GM21723 (cell line): ENCODE measurements at regions not wholly inside any gene's neighbourhood (a gene's known extent, or its start where the extent isn't known, plus 50 kb on each side); places are given as distances from the start of the nearest gene placed in this dataset.
"Not testable (repeated sequence)": the region's sequence is repeated elsewhere in the genome, so short reads cannot be mapped to it uniquely, and the experiment has no call there.

Experiments used
- ATAC-seq: cut with Tn5 transposase; IDR thresholded peaks from one replicate; pipeline ENCODE4 v1.9.1; 2021; ENCODE audit warnings: mild to moderate bottlenecking, moderate library complexity; ENCODE audit not compliant: unreplicated experiment

GRCh38 chrX:1020634-1021166 is 191.7 kb downstream of the CRLF2 start:
- no peak for ATAC-seq

- not testable (repeated sequence) for ATAC-seq
Observed at GRCh38 chrX:1016926-1017325, 195.5 kb downstream of the CRLF2 start.

DNA sequence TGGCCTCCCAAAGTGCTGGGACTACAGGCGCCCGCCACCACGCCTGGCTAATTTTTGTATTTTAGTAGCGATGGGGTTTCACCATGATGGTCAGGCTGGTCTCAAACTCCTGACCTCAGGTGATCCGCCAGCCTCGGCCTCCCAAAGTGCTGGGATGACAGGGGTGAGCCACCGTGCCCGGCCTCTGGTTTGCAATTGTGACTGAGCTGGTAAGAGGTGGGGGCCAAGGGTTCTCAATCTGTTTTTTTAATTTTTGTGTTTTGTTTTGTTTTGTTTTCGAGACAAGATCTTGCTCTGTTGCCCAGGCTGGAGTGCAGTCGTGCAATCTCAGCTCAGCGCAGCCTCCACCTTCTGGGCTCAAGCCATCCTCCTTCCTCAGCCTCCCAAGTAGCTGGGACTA is 196.2 kb downstream of the CRLF2 start:
- not testable (repeated sequence) for ATAC-seq

GRCh38 chrX:1012678-1013300 is 199.7 kb downstream of the CRLF2 start:
- no peak for ATAC-seq

DNA sequence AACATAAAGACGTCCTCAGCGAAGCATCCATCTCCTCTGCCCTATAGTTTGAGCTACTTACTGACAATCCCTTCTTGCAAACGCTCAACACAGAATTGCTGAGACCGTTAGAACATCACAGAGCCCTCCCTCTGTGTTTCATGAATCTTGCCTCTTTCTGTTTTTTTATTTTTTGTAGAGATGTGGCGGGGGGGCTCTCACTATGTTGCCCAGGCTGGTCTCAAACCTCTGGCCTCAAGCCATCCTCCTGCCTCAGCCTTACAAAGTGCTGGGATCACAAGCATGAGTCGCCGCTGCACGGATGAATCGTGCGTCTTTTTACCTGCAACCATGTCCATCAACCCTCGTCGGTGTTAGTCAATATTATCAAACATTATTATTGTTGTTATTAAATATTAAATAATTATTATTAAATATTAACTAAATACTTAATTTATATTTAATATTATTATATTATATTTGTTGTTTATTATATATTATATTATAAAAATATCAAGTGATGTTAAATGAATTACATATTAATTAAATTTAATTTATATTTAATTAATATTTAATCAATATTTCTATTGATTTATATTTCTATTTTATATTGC is 200.7 kb downstream of the CRLF2 start:
- no peak for ATAC-seq

- ATAC-seq: no peak
Observed at GRCh38 chrX:1009771-1010170, 202.7 kb downstream of the CRLF2 start.

- ATAC-seq: no peak
Observed at GRCh38 chrX:1006156-1006730, 206.2 kb downstream of the CRLF2 start.

GRCh38 chrX:1002611-1003010 is 209.8 kb downstream of the CRLF2 start:
- no peak for ATAC-seq

DNA sequence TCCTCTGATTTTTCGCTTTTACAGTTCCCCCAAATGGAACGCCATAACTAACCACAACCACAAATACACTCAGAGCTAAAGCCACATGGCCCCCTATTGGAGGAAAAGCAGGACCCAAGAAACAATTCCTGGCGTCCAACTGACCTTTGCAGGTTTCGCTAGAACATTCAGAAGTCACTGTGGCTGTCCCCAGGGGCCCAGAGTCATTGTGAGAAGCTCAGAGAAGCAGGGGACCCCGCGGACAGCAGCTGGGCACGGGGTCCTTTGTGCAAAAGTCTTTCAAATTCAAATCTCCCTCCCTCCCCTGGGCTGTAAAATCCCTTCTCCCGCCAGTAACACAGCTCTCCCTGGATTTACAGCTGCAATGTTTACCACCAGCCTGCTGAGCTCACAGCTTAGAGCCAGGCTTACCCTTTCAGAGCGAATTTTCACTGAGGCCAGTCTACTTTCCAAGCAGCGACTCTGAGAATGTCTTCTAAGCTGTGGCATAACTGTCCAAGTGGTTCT is 214.8 kb downstream of the CRLF2 start:
- ATAC-seq: no peak

- no peak for ATAC-seq
Observed at GRCh38 chrX:994780-995179, 217.7 kb downstream of the CRLF2 start.

- ATAC-seq: peak; percentile 93
Observed at GRCh38 chrX:989959-990510, 222.4 kb downstream of the CRLF2 start.

GRCh38 chrX:988530-988929 is 223.9 kb downstream of the CRLF2 start:
- not testable (repeated sequence) for ATAC-seq

DNA sequence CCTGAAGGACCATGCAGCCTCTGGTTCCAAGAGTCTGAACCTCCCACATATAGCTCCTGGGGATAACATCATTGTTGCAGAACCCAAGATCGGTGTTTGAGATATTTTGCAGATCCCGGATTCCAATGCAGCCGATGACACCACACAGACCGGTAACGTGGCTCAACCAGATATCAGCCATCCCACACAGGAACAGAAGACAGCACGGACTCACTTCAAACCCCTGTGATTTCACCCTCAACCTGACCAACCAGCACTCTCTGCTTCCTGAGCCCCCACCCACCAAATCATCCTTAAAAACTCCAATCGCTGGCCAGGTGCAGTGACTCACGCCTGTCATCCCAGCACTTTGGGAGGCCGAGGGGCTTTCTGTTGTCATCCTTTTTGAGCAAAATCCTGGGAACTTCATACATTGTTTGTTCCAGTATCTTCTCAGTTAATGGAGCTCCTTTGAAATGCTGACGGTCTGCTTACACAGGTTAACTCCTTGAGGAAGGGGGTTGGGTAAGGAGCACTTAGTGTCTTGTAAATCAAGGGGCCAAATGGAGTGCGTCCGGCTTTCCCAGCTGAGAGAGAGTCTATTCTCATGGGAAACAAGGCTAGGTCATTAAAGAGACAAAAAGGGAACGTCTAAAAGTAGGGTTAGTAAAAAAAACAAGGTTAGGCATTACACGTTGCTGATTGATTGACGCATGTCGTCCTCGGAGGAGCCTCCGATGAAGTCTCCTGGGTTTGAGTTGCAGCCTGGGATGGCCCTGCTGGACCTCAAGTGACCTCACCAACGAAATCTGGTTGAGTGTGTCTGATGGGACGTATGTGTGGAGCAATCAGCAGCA is 230.4 kb downstream of the CRLF2 start:
- ATAC-seq: no peak

GRCh38 chrX:980587-981235 is 231.7 kb downstream of the CRLF2 start:
- ATAC-seq: no peak

- not testable (repeated sequence) for ATAC-seq
Observed at GRCh38 chrX:979127-979526, 233.3 kb downstream of the CRLF2 start.

DNA sequence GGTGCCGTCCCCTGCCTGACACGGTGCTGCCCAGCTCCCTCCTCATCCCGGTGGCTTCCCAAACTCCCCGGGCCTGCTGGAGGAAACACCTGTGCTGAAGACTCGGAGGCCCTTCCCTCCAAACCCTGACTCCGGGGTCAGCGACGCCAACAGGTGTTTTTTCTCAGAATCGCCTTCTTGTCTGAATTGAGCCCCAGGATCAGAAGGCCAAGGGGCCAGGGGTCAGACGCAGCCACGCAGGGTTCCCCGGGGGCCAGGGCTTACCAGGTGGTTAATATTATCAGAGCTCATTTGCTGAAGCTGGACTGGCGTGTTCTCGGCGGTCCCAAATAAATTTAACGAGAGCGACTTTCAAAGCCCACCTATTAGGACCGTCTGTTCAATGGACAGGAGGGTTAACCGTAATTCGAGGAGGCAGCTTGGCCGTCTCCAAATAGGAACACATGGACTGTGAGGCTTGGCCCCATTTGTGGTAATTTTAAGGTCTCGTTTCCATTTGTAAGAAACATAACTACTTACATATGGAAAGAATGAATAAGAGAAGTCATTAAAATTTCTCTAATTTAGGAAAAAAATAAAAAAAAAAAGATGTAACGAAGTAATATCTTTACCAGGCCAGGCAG is 239.3 kb downstream of the CRLF2 start:
- no peak for ATAC-seq

- ATAC-seq: no peak
Observed at GRCh38 chrX:968148-968965, 244.1 kb downstream of the CRLF2 start.

DNA sequence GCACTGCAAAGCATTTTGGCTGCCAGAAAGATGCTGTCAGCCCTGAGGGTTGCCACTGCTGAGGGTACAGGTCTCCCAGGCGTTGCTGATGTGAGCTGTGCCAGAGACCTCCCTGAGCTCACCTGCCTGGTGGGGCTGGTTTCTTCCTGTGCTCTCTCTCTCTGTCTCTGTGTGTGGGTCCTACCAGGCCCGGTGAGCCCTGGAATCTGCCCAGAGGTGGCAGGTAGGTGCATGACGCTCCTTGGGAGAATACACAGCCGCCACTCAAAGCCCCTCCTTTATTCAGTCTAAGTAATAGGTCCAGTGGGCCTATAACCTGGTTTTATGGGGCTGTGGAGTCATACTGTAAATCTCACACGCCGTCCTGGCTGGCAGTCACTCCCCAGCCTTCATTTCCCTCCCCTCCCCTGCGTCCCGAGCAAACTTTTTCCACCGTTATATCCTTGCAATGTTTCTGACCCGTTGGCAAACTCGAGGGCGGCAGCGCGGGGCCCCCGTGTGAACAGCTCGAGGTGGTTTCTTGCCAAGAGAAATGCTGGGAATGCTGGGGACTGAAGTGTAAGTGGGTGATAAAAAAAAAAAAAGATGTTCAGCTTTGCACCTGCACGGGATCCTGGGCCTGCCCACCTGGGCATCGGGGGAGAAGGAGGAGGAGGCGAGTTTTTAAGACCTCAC is 245.9 kb downstream of the CRLF2 start:
- ATAC-seq: no peak
